Tibial artery (tissue), 4 donors: ENCODE measurements at regions not wholly inside any gene's neighbourhood (a gene's known extent, or its start where the extent isn't known, plus 50 kb on each side); places are given as distances from the start of the nearest gene placed in this dataset.

Source experiments
- DNase-seq, 2 donors: peaks; one replicate each; pipeline ENCODE4 v3.0.0-alpha.2; 2019
- H3K27ac ChIP-seq, 2 donors: fragments of 200-600 bp; sonication (generic) in 1 of 2; 1 replicate in 1 of 2; 2 replicates in 1 of 2; pipeline ENCODE4 v1.5.1; 2018 to 2019; ENCODE audit warnings: mild to moderate bottlenecking in 1 of 2
- H3K27me3 ChIP-seq, 2 donors: fragments of 200-600 bp; sonication (generic) in 1 of 2; one replicate each; pipeline versions ENCODE4 v1.5.1 to v1.6.0; 2016 to 2019
- H3K36me3 ChIP-seq, 3 donors: fragments of 200-600 bp; sonication (generic) in 2 of 3; one replicate each; pipeline ENCODE4 v1.5.1; 2016 to 2019; ENCODE audit warnings: mild to moderate bottlenecking in 2 of 3
- H3K4me1 ChIP-seq, 4 donors: fragments of 200-600 bp; sonication (generic) in 2 of 4; 1 replicate in 3 of 4; 2 replicates in 1 of 4; pipeline ENCODE4 v1.5.1; 2016 to 2019
- H3K4me3 ChIP-seq, 2 donors: fragments of 200-600 bp; sonication (generic) in 1 of 2; 1 replicate in 1 of 2; 2 replicates in 1 of 2; pipeline ENCODE4 v1.5.1; 2018 to 2019; ENCODE audit warnings: mild to moderate bottlenecking in 2 of 2
- H3K9me3 ChIP-seq, 3 donors: fragments of 200-600 bp; sonication (generic) in 1 of 3; one replicate each; pipeline ENCODE4 v1.5.1; 2016 to 2019
- intact Hi-C: fragments of 100-400 bp; cut with DNase I; formaldehyde crosslinking; loops from one replicate; pipeline ENCODE4 v1.15.0; 2023; ENCODE audit warnings: low total_unique reads
- TF ChIP-seq, protein P1 (sequence below), 2 experiments: fragments of 200-600 bp in 1 of 2; fragments of 450-650 bp in 1 of 2; IDR thresholded peaks; one replicate each; pipeline ENCODE4 v1.5.1; 2017 to 2019; ENCODE audit warnings: antibody characterized with exemption in 2 of 2, mild to moderate bottlenecking in 1 of 2, moderate library complexity in 1 of 2

DNA sequence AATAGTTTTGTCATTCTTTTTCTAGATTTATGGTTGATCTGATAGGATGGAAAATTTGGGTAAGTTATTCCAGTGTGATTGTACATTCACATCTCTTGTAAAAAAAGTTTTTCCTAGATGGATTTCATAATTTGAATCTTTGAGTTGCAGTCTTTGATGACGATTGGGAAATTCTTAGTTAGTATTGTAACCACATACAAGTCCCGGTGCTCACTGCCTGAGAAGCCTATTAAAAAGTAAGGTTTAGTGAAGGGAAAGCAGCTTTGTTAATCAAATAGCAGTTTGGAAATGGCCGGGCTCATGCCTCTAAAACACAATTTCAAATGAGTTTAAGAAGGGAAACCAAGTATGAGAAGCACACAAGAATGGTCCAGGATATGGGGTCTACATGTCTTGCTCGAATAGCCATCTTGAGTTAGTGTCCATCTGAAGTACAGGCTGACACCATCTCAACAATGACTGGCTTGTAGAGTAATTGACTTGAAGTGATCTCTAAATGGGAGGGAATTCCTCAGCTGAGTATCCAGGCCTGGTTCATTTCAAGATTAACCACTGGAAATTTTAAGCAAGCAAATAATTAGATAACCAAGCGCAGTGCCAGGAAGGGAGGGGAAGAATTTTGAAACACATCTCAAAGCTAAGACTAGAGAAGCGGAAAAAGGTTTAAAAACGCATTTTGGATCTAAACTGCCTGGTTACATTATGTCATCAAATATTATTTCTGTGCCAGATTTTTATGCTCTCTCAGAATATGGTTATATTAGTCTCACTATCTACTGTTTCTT, 1145.6 kb upstream of the MIR17HG start:
- H3K27ac ChIP-seq, result no peak overlapping the region
- H3K36me3 ChIP-seq, result no peaks in the 10 kb centered on the region
- peaks cover 0 to 10% (median 0%) of the 10 kb centered on the region in 4 donors for H3K4me1 ChIP-seq
- no peaks in the 10 kb centered on the region for H3K27me3 ChIP-seq
- no peaks in the 10 kb centered on the region for H3K9me3 ChIP-seq
- no peak overlapping the region for H3K4me3 ChIP-seq
- intact Hi-C loops, result no loop called here
- no peak for DNase-seq
- TF ChIP-seq, protein P1, sequence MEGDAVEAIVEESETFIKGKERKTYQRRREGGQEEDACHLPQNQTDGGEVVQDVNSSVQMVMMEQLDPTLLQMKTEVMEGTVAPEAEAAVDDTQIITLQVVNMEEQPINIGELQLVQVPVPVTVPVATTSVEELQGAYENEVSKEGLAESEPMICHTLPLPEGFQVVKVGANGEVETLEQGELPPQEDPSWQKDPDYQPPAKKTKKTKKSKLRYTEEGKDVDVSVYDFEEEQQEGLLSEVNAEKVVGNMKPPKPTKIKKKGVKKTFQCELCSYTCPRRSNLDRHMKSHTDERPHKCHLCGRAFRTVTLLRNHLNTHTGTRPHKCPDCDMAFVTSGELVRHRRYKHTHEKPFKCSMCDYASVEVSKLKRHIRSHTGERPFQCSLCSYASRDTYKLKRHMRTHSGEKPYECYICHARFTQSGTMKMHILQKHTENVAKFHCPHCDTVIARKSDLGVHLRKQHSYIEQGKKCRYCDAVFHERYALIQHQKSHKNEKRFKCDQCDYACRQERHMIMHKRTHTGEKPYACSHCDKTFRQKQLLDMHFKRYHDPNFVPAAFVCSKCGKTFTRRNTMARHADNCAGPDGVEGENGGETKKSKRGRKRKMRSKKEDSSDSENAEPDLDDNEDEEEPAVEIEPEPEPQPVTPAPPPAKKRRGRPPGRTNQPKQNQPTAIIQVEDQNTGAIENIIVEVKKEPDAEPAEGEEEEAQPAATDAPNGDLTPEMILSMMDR (IDR thresholded peaks at IDR 0.05), result no peak

DNA sequence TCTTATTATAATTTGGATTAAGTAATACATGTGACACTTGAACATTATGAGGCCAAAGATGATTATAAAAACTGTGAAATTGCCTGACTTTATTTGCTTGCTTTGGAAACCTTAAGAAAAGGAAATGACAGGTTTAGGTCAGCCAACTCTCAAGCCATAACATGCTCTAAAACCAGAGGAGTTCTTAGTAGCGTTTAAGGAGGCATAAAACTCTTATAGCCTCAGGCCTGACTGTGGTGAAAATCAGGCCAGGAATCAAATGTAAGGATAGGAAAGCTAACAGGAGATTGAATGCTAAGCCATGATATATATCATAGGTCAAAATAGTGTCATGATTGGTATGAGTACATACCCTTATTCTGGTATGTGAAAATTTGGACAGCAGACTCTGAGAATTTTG, 1142.4 kb upstream of the MIR17HG start:
- H3K4me3 ChIP-seq, result no peak overlapping the region
- no peaks in the 10 kb centered on the region for H3K36me3 ChIP-seq
- TF ChIP-seq, protein P1 (IDR thresholded peaks at IDR 0.05), result no peak
- H3K4me1 ChIP-seq, result peaks cover 0 to 10% (median 0%) of the 10 kb centered on the region in 4 donors
- no peaks in the 10 kb centered on the region for H3K27me3 ChIP-seq
- no peak for DNase-seq
- H3K9me3 ChIP-seq, result no peaks in the 10 kb centered on the region
- intact Hi-C loops, result no loop called here
- H3K27ac ChIP-seq, result no peak overlapping the region

DNA sequence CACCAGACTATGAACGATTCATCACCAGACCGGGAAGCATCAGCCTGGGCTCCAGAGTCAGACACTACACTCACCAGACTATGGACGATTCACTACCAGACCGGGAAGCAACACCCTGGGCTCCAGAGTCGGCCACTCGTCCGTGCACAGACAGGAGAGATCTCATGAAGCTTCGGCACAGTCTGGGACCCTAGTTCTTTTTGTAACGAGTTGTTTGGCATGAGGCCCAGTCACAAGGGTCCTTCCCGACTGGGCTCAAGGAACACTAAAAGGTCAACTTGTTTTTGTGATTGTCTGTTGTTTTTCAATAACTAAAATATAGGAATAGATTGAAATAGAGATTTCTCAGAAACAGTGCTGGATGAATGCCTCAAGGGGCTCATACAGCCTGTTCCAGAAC, 1141.6 kb upstream of the MIR17HG start:
- H3K4me3 ChIP-seq, result no peak overlapping the region
- H3K27me3 ChIP-seq, result no peaks in the 10 kb centered on the region
- no peaks in the 10 kb centered on the region for H3K36me3 ChIP-seq
- no peak for DNase-seq
- intact Hi-C loops, result no loop called here
- no peak overlapping the region for H3K27ac ChIP-seq
- no peaks in the 10 kb centered on the region for H3K9me3 ChIP-seq
- H3K4me1 ChIP-seq, result peaks cover 0 to 10% (median 0%) of the 10 kb centered on the region in 4 donors
- TF ChIP-seq, protein P1 (IDR thresholded peaks at IDR 0.05), result no peak

- Histone ChIP-seq H3K36me3 (no peaks in the 10 kb centered on the region), H3K4me1 (no peaks in the 10 kb centered on the region), H3K27me3 (no peaks in the 10 kb centered on the region), H3K4me3 (no peak overlapping the region), H3K27ac (no peak overlapping the region), H3K9me3 (no peaks in the 10 kb centered on the region)
- DNase-seq, result no peak
- TF ChIP-seq, protein P1 (IDR thresholded peaks at IDR 0.05), result no peak
- intact Hi-C loops, result no loop called here
Observed at GRCh38 chr13:90217275-90217674, 1130.2 kb upstream of the MIR17HG start.

- TF ChIP-seq, protein P1 (IDR thresholded peaks at IDR 0.05), result no peak
- H3K4me3 ChIP-seq, result no peak overlapping the region
- intact Hi-C loops, result no loop called here
- no peaks in the 10 kb centered on the region for H3K27me3 ChIP-seq
- H3K4me1 ChIP-seq, result no peaks in the 10 kb centered on the region
- no peak overlapping the region for H3K27ac ChIP-seq
- H3K36me3 ChIP-seq, result no peaks in the 10 kb centered on the region
- DNase-seq, result no peak
- H3K9me3 ChIP-seq, result no peaks in the 10 kb centered on the region
Observed at GRCh38 chr13:90222758-90223157, 1124.7 kb upstream of the MIR17HG start.
